ENCODE measurements at regions not wholly inside any gene's neighbourhood (a gene's known extent, or its start where the extent isn't known, plus 50 kb on each side); places are given as distances from the start of the nearest gene placed in this dataset.
A peak's percentile ranks its signal among the peaks of the same experiment; 100 is the strongest.

DNA sequence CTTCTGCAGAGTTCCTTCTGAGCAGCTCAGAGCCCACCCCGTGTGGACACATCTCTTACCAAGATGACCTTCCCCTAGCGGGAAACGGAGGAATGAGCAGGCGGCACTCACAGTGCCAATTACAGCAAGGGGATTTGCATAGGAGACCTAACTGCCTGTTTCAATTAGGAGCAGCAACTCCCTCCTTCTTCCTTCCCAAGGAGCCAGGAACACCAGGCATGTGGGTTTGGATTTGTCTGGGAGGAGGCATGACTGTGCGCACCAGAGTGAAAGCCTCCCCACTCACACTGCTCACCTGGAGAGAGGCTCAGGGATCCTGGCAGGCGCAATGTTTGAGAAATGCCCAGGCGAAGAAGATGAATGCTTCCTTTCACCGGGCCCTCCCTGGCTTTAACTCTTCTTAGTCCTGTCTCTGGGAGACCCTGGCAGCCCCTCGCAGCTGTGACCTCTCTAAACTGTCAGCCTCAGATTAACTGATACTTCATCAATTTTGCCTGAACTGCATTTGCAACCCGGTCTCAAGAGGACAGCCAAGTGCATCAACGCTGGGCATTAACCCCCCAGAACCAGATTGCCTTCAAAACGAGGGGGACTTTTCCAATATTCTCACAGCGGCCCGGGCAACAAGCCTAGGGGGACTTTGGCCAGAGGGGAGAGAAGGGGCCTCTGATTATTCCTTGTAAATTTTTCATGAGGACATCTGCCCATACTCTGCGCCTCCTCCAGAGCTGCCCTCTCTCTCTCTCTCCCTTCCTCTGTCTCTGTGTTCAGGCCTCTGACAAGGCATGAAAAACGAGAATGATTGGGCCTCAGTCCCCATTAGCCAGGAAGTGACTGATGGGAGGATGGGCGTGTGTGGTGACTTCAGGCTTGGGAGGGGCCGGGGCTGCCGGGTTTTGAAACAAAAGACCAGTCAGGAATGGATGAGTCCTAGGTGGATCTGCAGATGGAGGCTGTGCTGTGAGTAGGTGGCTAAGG, 93.8 kb downstream of the CMPK2 start:
- H3K4me1 ChIP-seq (ENCODE audit: control insufficient read depth, insufficient read depth, low read length, poor library complexity, severe bottlenecking), result peaks cover 4% of the 10 kb centered on the region
- no peak for DNase-seq
- no peak overlapping the region for H3K4me3 ChIP-seq (ENCODE audit: insufficient read depth, low read depth, low read length, poor library complexity, severe bottlenecking)
- no peaks in the 10 kb centered on the region for H3K9me3 ChIP-seq (ENCODE audit: control insufficient read depth, low read length)
- peaks cover 6% of the 10 kb centered on the region for H3K27me3 ChIP-seq (replicated peaks; ENCODE audit: control insufficient read depth, insufficient read depth, low read length, poor library complexity, severe bottlenecking)
- no peak overlapping the region for H3K27ac ChIP-seq (ENCODE audit: insufficient read depth, low read length, poor library complexity, severe bottlenecking)
- no peaks in the 10 kb centered on the region for H3K36me3 ChIP-seq (ENCODE audit: control insufficient read depth, insufficient read depth, low read length)

DNA sequence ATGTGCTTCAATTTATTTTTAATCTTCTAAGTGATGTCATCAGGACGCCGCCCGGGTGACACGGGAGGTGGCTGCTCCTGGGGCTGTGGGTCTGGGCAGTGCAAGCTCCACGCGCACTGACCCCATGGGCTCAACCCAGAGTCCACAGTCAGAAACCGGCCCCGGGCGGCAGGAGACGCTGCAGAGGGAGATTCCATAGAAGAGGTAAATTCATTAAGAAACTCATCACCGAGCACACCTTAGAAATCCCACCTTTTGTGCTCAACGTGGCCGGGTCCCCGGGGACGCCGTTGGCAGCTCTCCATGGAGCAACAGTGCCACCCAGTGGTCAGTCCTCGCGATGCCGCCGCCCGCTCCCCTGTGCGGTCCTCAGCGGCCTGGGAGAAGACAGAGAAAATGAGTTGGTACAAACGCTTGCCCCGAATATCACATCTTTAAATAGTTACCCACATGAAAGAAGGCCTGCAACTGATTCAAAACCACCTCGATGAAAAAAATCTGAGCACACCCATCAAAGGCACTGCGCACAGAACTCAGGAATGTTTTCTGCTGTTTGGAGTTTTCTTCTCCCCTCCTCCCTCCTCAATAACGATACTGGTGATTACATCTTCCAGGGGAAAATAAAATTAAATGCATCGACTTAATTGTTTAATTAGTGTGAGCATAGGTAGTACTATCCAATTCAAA, 92.6 kb downstream of the CMPK2 start:
- Histone ChIP-seq H3K4me3 (ENCODE audit: insufficient read depth, low read depth, low read length, poor library complexity, severe bottlenecking) (no peak overlapping the region), H3K27me3 (replicated peaks; ENCODE audit: control insufficient read depth, insufficient read depth, low read length, poor library complexity, severe bottlenecking) (peaks cover 6% of the 10 kb centered on the region)

DNA sequence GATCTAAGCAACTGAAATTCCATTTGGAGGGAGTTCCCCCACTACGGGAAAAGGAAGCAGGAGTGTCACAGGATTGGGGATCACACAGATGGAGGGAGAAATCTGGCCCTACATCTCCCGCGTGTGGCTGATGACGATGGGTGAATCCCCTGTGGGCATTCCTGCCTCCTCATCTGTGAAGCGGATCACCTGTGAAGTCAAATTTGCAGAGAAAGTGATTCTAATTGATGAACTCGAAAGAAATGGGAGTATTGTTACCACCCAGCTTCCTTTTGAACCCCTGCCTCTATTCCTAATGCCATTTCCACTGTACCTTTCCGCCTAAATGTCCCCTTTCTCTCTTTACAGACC, 92.0 kb downstream of the CMPK2 start:
- Histone ChIP-seq H3K27ac (ENCODE audit: insufficient read depth, low read length, poor library complexity, severe bottlenecking) (no peak overlapping the region), H3K4me1 (ENCODE audit: control insufficient read depth, insufficient read depth, low read length, poor library complexity, severe bottlenecking) (peaks cover 4% of the 10 kb centered on the region), H3K9me3 (ENCODE audit: control insufficient read depth, low read length) (no peaks in the 10 kb centered on the region), H3K4me3 (ENCODE audit: insufficient read depth, low read depth, low read length, poor library complexity, severe bottlenecking) (no peak overlapping the region), H3K36me3 (ENCODE audit: control insufficient read depth, insufficient read depth, low read length) (no peaks in the 10 kb centered on the region), H3K27me3 (replicated peaks; ENCODE audit: control insufficient read depth, insufficient read depth, low read length, poor library complexity, severe bottlenecking) (peaks cover 6% of the 10 kb centered on the region)
- no peak for DNase-seq

More for the DNA sequence above, 92.6 kb downstream of the CMPK2 start:
- no peak overlapping the region for H3K27ac ChIP-seq (ENCODE audit: insufficient read depth, low read length, poor library complexity, severe bottlenecking)
- peaks cover 4% of the 10 kb centered on the region for H3K4me1 ChIP-seq (ENCODE audit: control insufficient read depth, insufficient read depth, low read length, poor library complexity, severe bottlenecking)
- DNase-seq, result peak; percentile 25 to 36 (median 27)
- no peaks in the 10 kb centered on the region for H3K9me3 ChIP-seq (ENCODE audit: control insufficient read depth, low read length)
- no peaks in the 10 kb centered on the region for H3K36me3 ChIP-seq (ENCODE audit: control insufficient read depth, insufficient read depth, low read length)

DNA sequence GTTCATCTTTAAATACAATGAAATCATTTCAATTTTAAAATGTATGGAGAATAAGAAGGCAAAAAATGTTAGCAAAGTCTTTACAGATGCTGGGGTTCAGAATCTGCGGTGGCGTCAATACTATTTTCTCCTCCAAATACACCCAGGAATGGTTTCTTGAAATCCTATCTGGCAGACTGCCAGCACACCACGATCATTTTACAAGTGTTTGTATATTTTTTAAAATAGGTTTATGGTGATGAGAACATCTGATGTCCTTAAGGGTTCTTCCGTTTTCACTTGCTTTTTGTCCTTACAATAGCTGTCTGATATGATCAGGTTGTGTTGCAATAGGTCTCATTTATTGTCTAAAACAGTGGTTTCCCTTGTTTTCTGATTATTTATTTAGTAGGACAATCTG, 89.6 kb downstream of the CMPK2 start:
- Histone ChIP-seq H3K4me3 (ENCODE audit: insufficient read depth, low read depth, low read length, poor library complexity, severe bottlenecking) (no peak overlapping the region), H3K36me3 (ENCODE audit: control insufficient read depth, insufficient read depth, low read length) (no peaks in the 10 kb centered on the region), H3K27ac (ENCODE audit: insufficient read depth, low read length, poor library complexity, severe bottlenecking) (no peak overlapping the region), H3K9me3 (ENCODE audit: control insufficient read depth, low read length) (no peaks in the 10 kb centered on the region), H3K4me1 (ENCODE audit: control insufficient read depth, insufficient read depth, low read length, poor library complexity, severe bottlenecking) (peaks cover 4% of the 10 kb centered on the region), H3K27me3 (replicated peaks; ENCODE audit: control insufficient read depth, insufficient read depth, low read length, poor library complexity, severe bottlenecking) (peaks cover 6% of the 10 kb centered on the region)
- DNase-seq, result no peak

DNA sequence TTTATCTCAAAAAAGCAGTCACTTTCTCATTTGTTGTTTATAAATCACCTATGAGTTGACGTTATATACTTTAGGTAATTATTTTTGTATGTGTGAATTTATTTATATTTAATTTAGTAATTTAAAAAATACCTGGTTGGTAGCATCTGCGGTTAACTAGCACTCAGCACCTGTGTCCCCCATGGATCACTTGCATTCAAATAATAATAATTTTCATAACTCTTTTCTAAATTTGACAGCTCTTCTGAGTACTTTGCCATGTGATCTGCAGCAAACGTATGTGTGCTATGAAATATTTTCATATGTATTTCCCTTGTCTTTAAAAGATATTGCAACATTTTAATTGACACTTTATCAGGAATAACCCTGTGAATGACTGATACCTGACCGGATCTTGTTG, 88.1 kb downstream of the CMPK2 start:
- H3K27ac ChIP-seq (ENCODE audit: insufficient read depth, low read length, poor library complexity, severe bottlenecking), result no peak overlapping the region
- H3K4me3 ChIP-seq (ENCODE audit: insufficient read depth, low read depth, low read length, poor library complexity, severe bottlenecking), result no peak overlapping the region
- H3K36me3 ChIP-seq (ENCODE audit: control insufficient read depth, insufficient read depth, low read length), result no peaks in the 10 kb centered on the region
- peaks cover 6% of the 10 kb centered on the region for H3K27me3 ChIP-seq (replicated peaks; ENCODE audit: control insufficient read depth, insufficient read depth, low read length, poor library complexity, severe bottlenecking)
- no peaks in the 10 kb centered on the region for H3K9me3 ChIP-seq (ENCODE audit: control insufficient read depth, low read length)
- H3K4me1 ChIP-seq (ENCODE audit: control insufficient read depth, insufficient read depth, low read length, poor library complexity, severe bottlenecking), result peaks cover 4% of the 10 kb centered on the region
- no peak for DNase-seq

DNA sequence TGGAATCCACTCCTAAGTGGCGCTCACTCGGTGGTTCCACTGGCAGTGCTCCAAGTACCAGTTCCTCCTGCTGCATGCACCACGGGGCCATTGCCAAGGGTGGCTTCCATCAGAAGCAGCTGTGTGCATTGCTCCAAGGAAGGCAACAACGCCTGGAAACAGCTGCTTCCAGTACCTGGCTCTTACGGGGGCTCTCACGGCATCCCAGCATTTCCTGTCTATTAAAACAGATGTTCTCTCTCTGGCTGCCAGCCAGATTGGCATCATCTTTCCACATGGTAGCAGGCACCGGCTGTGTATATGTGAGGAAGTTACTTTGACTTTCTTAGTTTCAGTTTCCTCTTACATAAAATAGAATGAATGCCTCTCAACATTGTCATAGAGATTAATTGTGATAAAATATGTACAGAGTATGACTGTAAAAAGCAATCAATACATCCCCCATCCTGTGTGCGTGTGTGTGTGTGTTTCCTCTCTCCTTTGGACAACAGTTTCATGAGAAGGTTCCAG, 84.9 kb downstream of the CMPK2 start:
- no peaks in the 10 kb centered on the region for H3K9me3 ChIP-seq (ENCODE audit: control insufficient read depth, low read length)
- no peaks in the 10 kb centered on the region for H3K27me3 ChIP-seq (replicated peaks; ENCODE audit: control insufficient read depth, insufficient read depth, low read length, poor library complexity, severe bottlenecking)
- peak overlapping the region; percentile 13 for H3K4me3 ChIP-seq (ENCODE audit: insufficient read depth, low read depth, low read length, poor library complexity, severe bottlenecking)
- H3K4me1 ChIP-seq (ENCODE audit: control insufficient read depth, insufficient read depth, low read length, poor library complexity, severe bottlenecking), result no peaks in the 10 kb centered on the region
- no peaks in the 10 kb centered on the region for H3K36me3 ChIP-seq (ENCODE audit: control insufficient read depth, insufficient read depth, low read length)
- H3K27ac ChIP-seq (ENCODE audit: insufficient read depth, low read length, poor library complexity, severe bottlenecking), result no peak overlapping the region
- no peak for DNase-seq

DNA sequence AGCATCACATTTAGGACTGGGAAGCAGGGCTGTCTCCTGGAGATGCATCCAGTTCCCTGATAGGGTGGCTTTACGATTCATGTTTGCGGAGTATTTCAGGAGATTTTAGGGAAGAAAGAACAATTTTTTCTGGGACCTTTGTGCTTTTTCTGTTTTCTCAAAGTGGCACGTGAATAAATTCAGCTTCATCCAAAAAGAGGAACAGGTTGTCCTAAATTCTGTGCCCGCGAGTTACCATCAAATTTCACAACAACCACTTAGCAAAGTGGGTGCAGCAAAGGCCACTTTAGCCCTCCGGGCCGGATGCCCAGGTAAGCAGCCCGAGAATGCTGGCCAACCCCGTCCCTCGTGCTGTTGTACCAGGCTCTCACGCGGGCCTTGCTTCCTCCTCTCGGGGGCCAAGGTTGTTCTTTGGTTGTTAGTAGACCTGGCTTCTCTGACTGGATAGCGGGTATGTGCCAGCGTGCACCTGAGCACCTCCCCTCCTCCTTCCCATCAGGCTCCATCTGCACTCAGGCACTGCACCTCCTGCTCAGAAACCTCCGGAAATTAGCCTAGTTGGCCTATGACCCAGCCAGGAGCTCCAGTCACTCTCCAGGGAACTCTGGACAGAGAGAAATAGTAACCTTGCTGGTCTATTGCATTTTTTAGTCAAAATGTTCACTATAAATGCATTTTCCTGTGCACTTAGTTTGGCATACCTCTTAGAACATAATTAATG, 83.0 kb downstream of the CMPK2 start:
- DNase-seq, result no peak
- no peak overlapping the region for H3K27ac ChIP-seq (ENCODE audit: insufficient read depth, low read length, poor library complexity, severe bottlenecking)
- no peaks in the 10 kb centered on the region for H3K27me3 ChIP-seq (replicated peaks; ENCODE audit: control insufficient read depth, insufficient read depth, low read length, poor library complexity, severe bottlenecking)
- no peaks in the 10 kb centered on the region for H3K4me1 ChIP-seq (ENCODE audit: control insufficient read depth, insufficient read depth, low read length, poor library complexity, severe bottlenecking)
- no peaks in the 10 kb centered on the region for H3K9me3 ChIP-seq (ENCODE audit: control insufficient read depth, low read length)
- no peak overlapping the region for H3K4me3 ChIP-seq (ENCODE audit: insufficient read depth, low read depth, low read length, poor library complexity, severe bottlenecking)
- no peaks in the 10 kb centered on the region for H3K36me3 ChIP-seq (ENCODE audit: control insufficient read depth, insufficient read depth, low read length)

DNA sequence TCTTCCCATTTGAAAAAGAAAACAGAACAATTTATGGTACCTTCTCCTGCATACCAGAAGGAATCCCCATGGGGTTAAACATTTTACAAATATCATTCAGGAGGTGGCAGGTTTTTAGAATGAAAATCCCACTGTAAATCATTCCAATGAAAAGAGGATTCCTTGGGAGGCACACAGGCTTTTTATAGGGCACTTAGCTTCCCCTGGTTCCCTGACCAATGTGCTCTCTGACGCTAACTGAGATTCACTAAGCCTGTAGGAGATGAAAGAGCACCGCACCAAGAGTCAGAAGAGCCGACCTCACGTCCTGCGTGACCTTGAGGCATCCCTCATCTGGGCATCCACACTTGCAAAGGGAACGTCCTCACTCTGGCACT, 82.5 kb downstream of the CMPK2 start:
- DNase-seq, result no peak
- H3K27me3 ChIP-seq (replicated peaks; ENCODE audit: control insufficient read depth, insufficient read depth, low read length, poor library complexity, severe bottlenecking), result no peaks in the 10 kb centered on the region
- H3K4me1 ChIP-seq (ENCODE audit: control insufficient read depth, insufficient read depth, low read length, poor library complexity, severe bottlenecking), result no peaks in the 10 kb centered on the region
- H3K27ac ChIP-seq (ENCODE audit: insufficient read depth, low read length, poor library complexity, severe bottlenecking), result no peak overlapping the region
- no peaks in the 10 kb centered on the region for H3K9me3 ChIP-seq (ENCODE audit: control insufficient read depth, low read length)
- no peak overlapping the region for H3K4me3 ChIP-seq (ENCODE audit: insufficient read depth, low read depth, low read length, poor library complexity, severe bottlenecking)
- H3K36me3 ChIP-seq (ENCODE audit: control insufficient read depth, insufficient read depth, low read length), result no peaks in the 10 kb centered on the region

DNA sequence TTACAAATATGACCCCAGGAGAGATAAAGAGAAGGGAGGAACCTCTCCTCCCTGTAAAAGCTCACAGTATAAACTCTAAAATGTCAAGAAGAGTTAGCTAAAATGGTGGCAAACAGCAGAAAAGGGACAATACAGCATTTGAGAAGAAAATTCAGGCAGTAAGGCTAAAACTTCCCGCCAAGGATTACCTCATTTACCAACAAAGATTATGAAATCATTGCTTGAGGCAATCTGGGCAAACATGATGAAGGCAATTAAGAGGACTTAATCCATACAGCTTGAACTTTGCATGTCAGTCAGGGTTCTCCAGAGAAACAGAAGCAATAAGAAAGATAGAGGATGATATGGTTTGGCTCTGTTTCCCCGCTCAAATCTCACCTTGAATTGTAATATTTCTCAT, 81.4 kb downstream of the CMPK2 start:
- Histone ChIP-seq H3K36me3 (ENCODE audit: control insufficient read depth, insufficient read depth, low read length) (no peaks in the 10 kb centered on the region), H3K9me3 (ENCODE audit: control insufficient read depth, low read length) (no peaks in the 10 kb centered on the region), H3K27ac (ENCODE audit: insufficient read depth, low read length, poor library complexity, severe bottlenecking) (no peak overlapping the region), H3K4me3 (ENCODE audit: insufficient read depth, low read depth, low read length, poor library complexity, severe bottlenecking) (no peak overlapping the region), H3K27me3 (replicated peaks; ENCODE audit: control insufficient read depth, insufficient read depth, low read length, poor library complexity, severe bottlenecking) (no peaks in the 10 kb centered on the region), H3K4me1 (ENCODE audit: control insufficient read depth, insufficient read depth, low read length, poor library complexity, severe bottlenecking) (no peaks in the 10 kb centered on the region)
- DNase-seq, result no peak

Measured in effector memory CD4-positive, alpha-beta T cell (primary cell).